Adrenal gland (tissue), 5 donors: ENCODE measurements at regions not wholly inside any gene's neighbourhood (a gene's known extent, or its start where the extent isn't known, plus 50 kb on each side); places are given as distances from the start of the nearest gene placed in this dataset.

Experiments used
- CTCF ChIP-seq, 6 experiments: fragments of 450-650 bp in 4 of 6; fragments of 200-600 bp in 2 of 6; sonication (generic) in 1 of 6; IDR thresholded peaks; 1 replicate in 5 of 6; 2 replicates in 1 of 6; pipeline versions ENCODE4 v1.5.1 to v1.8.0; 2016 to 2021; ENCODE audit warnings: antibody characterized with exemption in 6 of 6, mild to moderate bottlenecking in 2 of 6, moderate library complexity in 1 of 6
- POLR2A ChIP-seq, 2 donors: fragments of 450-650 bp; IDR thresholded peaks; one replicate each; pipeline ENCODE4 v1.6.1; 2017; ENCODE audit warnings: antibody characterized with exemption in 2 of 2, mild to moderate bottlenecking in 2 of 2, moderate library complexity in 1 of 2
- donor health status: DM: no; HTN: no; CAD: no.

- TF ChIP-seq CTCF (IDR thresholded peaks at IDR 0.05), result no peak
- TF ChIP-seq POLR2A (IDR thresholded peaks at IDR 0.05), result no peak
Measured at GRCh38 chr12:69170293-69170692, 69.1 kb upstream of the CPSF6 start.
